OCI-LY7 (cell line): ENCODE measurements at regions not wholly inside any gene's neighbourhood (a gene's known extent, or its start where the extent isn't known, plus 50 kb on each side); places are given as distances from the start of the nearest gene placed in this dataset.

Experiments
- CTCF ChIP-seq: fragments of 200-600 bp; sonication (generic); conservative IDR thresholded peaks from 2 replicates; pipeline ENCODE4 v1.5.1; 2014; ENCODE audit warnings: mild to moderate bottlenecking, antibody characterized with exemption, low read length, moderate library complexity, mixed read lengths
- EZH2phosphoT487 ChIP-seq: fragments of 200-600 bp; sonication (generic); IDR thresholded peaks from 2 replicates; pipeline ENCODE4 v1.6.1; 2018; ENCODE audit warnings: low read depth, borderline replicate concordance, mild to moderate bottlenecking, mixed run types, antibody characterized with exemption, low read length, moderate library complexity, mixed read lengths

- no peak for TF ChIP-seq CTCF
- TF ChIP-seq EZH2phosphoT487: no peak
Observed at GRCh38 chr7:17155529-17155928, 142.9 kb upstream of the AHR start.
